ENCODE measurements at regions not wholly inside any gene's neighbourhood (a gene's known extent, or its start where the extent isn't known, plus 50 kb on each side); places are given as distances from the start of the nearest gene placed in this dataset.

DNA sequence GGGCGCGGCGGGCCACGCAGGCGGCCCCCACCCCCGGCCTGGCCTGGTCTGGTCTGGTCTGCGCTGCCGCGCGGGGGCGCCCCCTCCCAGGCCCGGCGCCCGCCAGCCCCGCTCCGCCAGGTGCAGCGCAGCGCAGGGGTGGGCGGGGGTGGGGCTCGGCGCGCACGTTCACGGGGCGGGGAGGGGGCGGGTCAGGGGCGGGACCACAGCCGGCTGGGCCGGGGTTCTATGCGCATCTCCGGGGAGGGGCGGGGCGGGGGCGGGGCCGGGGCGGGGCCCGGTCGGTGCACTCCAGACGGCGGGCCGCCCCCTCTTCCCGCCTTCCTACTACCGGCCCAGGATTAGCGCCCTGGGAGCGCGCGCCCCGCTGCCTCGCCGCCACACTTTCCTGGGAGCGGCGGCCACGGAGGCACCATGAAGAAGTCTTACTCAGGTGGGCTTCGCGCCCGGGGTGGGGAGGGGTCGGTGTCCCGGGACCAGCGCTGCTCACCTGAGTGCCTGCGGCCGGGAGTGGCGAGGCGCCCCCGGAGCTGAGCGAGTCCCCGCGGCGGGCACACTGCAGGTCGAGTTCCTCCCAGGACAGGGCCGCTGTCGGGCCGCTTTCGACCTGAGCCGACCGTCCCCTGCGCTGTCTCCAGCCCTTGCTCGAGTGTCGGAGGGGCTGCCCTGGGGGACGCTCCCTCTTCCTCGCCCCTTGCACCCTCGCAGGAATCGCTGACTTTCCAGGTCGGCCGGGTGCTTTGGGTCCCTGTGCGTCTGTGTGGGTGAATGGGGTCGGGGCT lies 140.5 kb downstream of the SEC14L1 start:
- peaks cover 49% of the 10 kb centered on the region for H3K4me1 ChIP-seq (ENCODE audit: insufficient read depth, low read length)
- in situ Hi-C loops (cut with HindIII; ENCODE audit: extremely low pct_ligation_motif_present, low pct_unique_long_range_greater_than_20kb) = loop anchor here (10.0 kb wide), 1 partner anchor 93 kb away; no protein-coding TSS in a partner anchor
- peak overlapping the region; percentile 92 for H3K4me2 ChIP-seq (ENCODE audit: low read depth, low read length)
- peak overlapping the region; percentile 85 to 99 (median 97) for H3K4me3 ChIP-seq (replicated peaks in 1 of 3; ENCODE audit: insufficient read depth in 1 of 3, low read depth in 2 of 3, low read length in 3 of 3)
- peaks cover 47% of the 10 kb centered on the region for H3K79me2 ChIP-seq (ENCODE audit: insufficient read depth, low read length)
- H3K36me3 ChIP-seq (replicated peaks in 1 of 2; ENCODE audit: control insufficient read depth in 1 of 2, insufficient read depth in 2 of 2, low read length in 2 of 2) = peaks cover 0 to 7% of the 10 kb centered on the region in 2 experiments; a peak in 2 of 5 replicates
- intact Hi-C loops (cut with micrococcal nuclease; ENCODE audit: unreplicated experiment) = no loop called here
- no peak for FAIRE-seq
- 1% methylated on average over 15 of the region's 86 CpGs for WGBS (ENCODE audit: low lambda C conversion rate)
- no peaks in the 10 kb centered on the region for H3K9me3 ChIP-seq (ENCODE audit: low read length)
- CTCF ChIA-PET (ENCODE audit: low intra/inter-chr PET ratio, low total read pairs) = no interaction called here
- BruUV-seq (replicated peaks) = no TSS peak
- H2AFZ ChIP-seq (ENCODE audit: low read length) = no peak overlapping the region
- peak; percentile 65 for DNase-seq (ENCODE audit: low spot score)
- peak overlapping the region; percentile 93 for H3K9ac ChIP-seq (ENCODE audit: insufficient read depth, low read depth, low read length)
- H4K20me1 ChIP-seq (ENCODE audit: insufficient read depth, low read length) = no peaks in the 10 kb centered on the region
- POLR2A ChIA-PET = interaction anchor here (0.6 to 12.7 kb wide), 13 partner anchors 8 to 193 kb away, joined by 3 to 335 read pairs (median 7); no protein-coding TSS in a partner anchor
- H3K27me3 ChIP-seq (ENCODE audit: control insufficient read depth in 1 of 2, insufficient read depth in 2 of 2, low read length in 2 of 2) = no peaks in the 10 kb centered on the region; a peak in 1 of 5 replicates
- H3K27ac ChIP-seq (ENCODE audit: extremely low read length, insufficient read depth, low read length) = peak overlapping the region; percentile 98
- peak; percentile 55 for ATAC-seq
- TF ChIP-seq ZNF678 (CRISPR knock-in tag; IDR thresholded peaks at IDR 0.05) (peak; percentile 91; the same call in 1 of the 2 replicates), HDAC2 (CRISPR knock-in tag; IDR thresholded peaks at IDR 0.05) (peak; percentile 55; the same call in 1 of the 2 replicates), THAP11 (CRISPR knock-in tag; IDR thresholded peaks at IDR 0.05) (peak; percentile 44; the same call in 1 of the 2 replicates), AHR (CRISPR knock-in tag; IDR thresholded peaks at IDR 0.05) (peak; percentile 92), ZSCAN9 (CRISPR knock-in tag; IDR thresholded peaks at IDR 0.05; ENCODE audit: borderline replicate concordance) (peak; percentile 84), ZNF44 (CRISPR knock-in tag; IDR thresholded peaks at IDR 0.05) (peak; percentile 39; the same call in 1 of the 2 replicates), ZNF746 (CRISPR knock-in tag; IDR thresholded peaks at IDR 0.05) (peak; percentile 50; the same call in 1 of the 2 replicates), PBX3 (CRISPR knock-in tag; IDR thresholded peaks at IDR 0.05; ENCODE audit: borderline replicate concordance) (no peak; the same call in 1 of the 2 replicates), GLI4 (CRISPR knock-in tag; IDR thresholded peaks at IDR 0.05; ENCODE audit: borderline replicate concordance) (peak; percentile 72; the same call in 1 of the 2 replicates), ZNF775 (CRISPR knock-in tag; IDR thresholded peaks at IDR 0.05; ENCODE audit: borderline replicate concordance) (no peak), ATAD3A (CRISPR knock-in tag; IDR thresholded peaks at IDR 0.05) (0 out of 2 replicates have a peak, but pooled peaks have one; percentile 41), KLF16 (CRISPR knock-in tag; IDR thresholded peaks at IDR 0.05) (peak in 1 of 2 experiments; percentile 82; a peak in 2 of 4 replicates), PLSCR1 (CRISPR knock-in tag; IDR thresholded peaks at IDR 0.05; ENCODE audit: borderline replicate concordance) (no peak), MAZ (IDR thresholded peaks at IDR 0.05; ENCODE audit: borderline replicate concordance, low read depth, low read length) (peak; percentile 78), MAZ (CRISPR knock-in tag; IDR thresholded peaks at IDR 0.05; ENCODE audit: low read depth) (peak; percentile 97), MZF1 (CRISPR knock-in tag; IDR thresholded peaks at IDR 0.05; ENCODE audit: borderline replicate concordance) (no peak), ZNF772 (CRISPR knock-in tag; IDR thresholded peaks at IDR 0.05) (peak; percentile 96)
- TF ChIP-seq, protein P1, sequence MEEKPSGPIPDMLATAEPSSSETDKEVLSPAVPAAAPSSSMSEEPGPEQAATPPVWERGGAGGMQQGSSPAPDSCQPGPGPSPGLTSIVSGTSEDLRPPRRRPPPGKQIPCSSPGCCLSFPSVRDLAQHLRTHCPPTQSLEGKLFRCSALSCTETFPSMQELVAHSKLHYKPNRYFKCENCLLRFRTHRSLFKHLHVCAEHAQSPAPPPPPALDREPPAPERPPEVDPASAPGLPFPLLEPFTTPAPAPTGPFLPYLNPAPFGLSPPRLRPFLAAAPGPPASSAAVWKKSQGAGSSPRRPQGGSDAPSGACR (CRISPR knock-in tag; IDR thresholded peaks at IDR 0.05) = peak; percentile 80; the same call in 1 of the 2 replicates
- TF ChIP-seq, protein P2, sequence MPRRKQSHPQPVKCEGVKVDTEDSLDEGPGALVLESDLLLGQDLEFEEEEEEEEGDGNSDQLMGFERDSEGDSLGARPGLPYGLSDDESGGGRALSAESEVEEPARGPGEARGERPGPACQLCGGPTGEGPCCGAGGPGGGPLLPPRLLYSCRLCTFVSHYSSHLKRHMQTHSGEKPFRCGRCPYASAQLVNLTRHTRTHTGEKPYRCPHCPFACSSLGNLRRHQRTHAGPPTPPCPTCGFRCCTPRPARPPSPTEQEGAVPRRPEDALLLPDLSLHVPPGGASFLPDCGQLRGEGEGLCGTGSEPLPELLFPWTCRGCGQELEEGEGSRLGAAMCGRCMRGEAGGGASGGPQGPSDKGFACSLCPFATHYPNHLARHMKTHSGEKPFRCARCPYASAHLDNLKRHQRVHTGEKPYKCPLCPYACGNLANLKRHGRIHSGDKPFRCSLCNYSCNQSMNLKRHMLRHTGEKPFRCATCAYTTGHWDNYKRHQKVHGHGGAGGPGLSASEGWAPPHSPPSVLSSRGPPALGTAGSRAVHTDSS (CRISPR knock-in tag; conservative IDR thresholded peaks at IDR 0.05) = no peak

Measured in HepG2 (cell line).